HG02642 (cell line): ENCODE measurements at regions not wholly inside any gene's neighbourhood (a gene's known extent, or its start where the extent isn't known, plus 50 kb on each side); places are given as distances from the start of the nearest gene placed in this dataset.

Experiments
- ATAC-seq: cut with Tn5 transposase; IDR thresholded peaks from one replicate; pipeline ENCODE4 v1.9.1; 2021; ENCODE audit warnings: mild to moderate bottlenecking; ENCODE audit not compliant: unreplicated experiment, poor library complexity

GRCh38 chr2:204012072-204012653 lies 75.6 kb downstream of the ICOS start:
- ATAC-seq = no peak

- ATAC-seq = no peak
Observed at GRCh38 chr2:204015118-204015843, 78.7 kb downstream of the ICOS start.

- no peak for ATAC-seq
Observed at GRCh38 chr2:204018717-204019116, 82.2 kb downstream of the ICOS start.

- ATAC-seq = peak; percentile 65
Observed at GRCh38 chr2:204019572-204020501, 83.3 kb downstream of the ICOS start.

- ATAC-seq = no peak
Observed at GRCh38 chr2:204021290-204022081, 84.9 kb downstream of the ICOS start.

GRCh38 chr2:204022550-204022949 lies 86.0 kb downstream of the ICOS start:
- no peak for ATAC-seq

- ATAC-seq = no peak
Observed at GRCh38 chr2:204023088-204023487, 86.5 kb downstream of the ICOS start.

GRCh38 chr2:204024503-204024902 lies 87.9 kb downstream of the ICOS start:
- no peak for ATAC-seq

- no peak for ATAC-seq
Observed at GRCh38 chr2:204024906-204025475, 88.4 kb downstream of the ICOS start.

GRCh38 chr2:204026294-204026693 lies 89.7 kb downstream of the ICOS start:
- ATAC-seq = no peak

- ATAC-seq = peak; percentile 90
Observed at GRCh38 chr2:204027091-204027490, 90.5 kb downstream of the ICOS start.

- ATAC-seq = no peak
Observed at GRCh38 chr2:204030322-204030721, 93.8 kb downstream of the ICOS start.

- ATAC-seq = no peak
Observed at GRCh38 chr2:204031056-204031455, 94.5 kb downstream of the ICOS start.

GRCh38 chr2:204032301-204032700 lies 95.7 kb downstream of the ICOS start:
- no peak for ATAC-seq

- no peak for ATAC-seq
Observed at GRCh38 chr2:204033611-204034495, 97.3 kb downstream of the ICOS start.

- ATAC-seq = no peak
Observed at GRCh38 chr2:204036706-204037105, 100.1 kb downstream of the ICOS start.

- ATAC-seq = no peak
Observed at GRCh38 chr2:204037286-204037685, 100.7 kb downstream of the ICOS start.

- no peak for ATAC-seq
Observed at GRCh38 chr2:204039298-204039838, 102.8 kb downstream of the ICOS start.

- no peak for ATAC-seq
Observed at GRCh38 chr2:204040016-204040415, 103.5 kb downstream of the ICOS start.
